Gastroesophageal sphincter (tissue), 4 donors: ENCODE measurements at regions not wholly inside any gene's neighbourhood (a gene's known extent, or its start where the extent isn't known, plus 50 kb on each side); places are given as distances from the start of the nearest gene placed in this dataset.

Experiments used
- ATAC-seq: fragments of 150-250 bp; one replicate; pipeline ENCODE4 v1.9.1; 2016; ENCODE audit warnings: mild to moderate bottlenecking, moderate library complexity
- H3K27ac ChIP-seq, 4 donors: fragments of 200-600 bp; sonication (generic) in 3 of 4; 1 replicate in 3 of 4; 2 replicates in 1 of 4; pipeline ENCODE4 v1.5.1; 2016 to 2019
- H3K27me3 ChIP-seq: fragments of 200-600 bp; sonication (generic); one replicate; pipeline ENCODE4 v1.5.1; 2019
- H3K36me3 ChIP-seq, 2 donors: fragments of 200-600 bp; sonication (generic); one replicate each; pipeline ENCODE4 v1.5.1; 2019; ENCODE audit warnings: control low read depth in 1 of 2
- H3K4me1 ChIP-seq, 3 donors: fragments of 200-600 bp; sonication (generic); 1 replicate in 2 of 3; 2 replicates in 1 of 3; pipeline ENCODE4 v1.5.1; 2016 to 2019; ENCODE audit warnings: control low read depth in 2 of 3
- H3K4me3 ChIP-seq, 2 donors: fragments of 200-600 bp; sonication (generic); one replicate each; pipeline ENCODE4 v1.5.1; 2019; ENCODE audit warnings: mild to moderate bottlenecking in 1 of 2, moderate library complexity in 1 of 2
- H3K9me3 ChIP-seq, 3 donors: fragments of 200-600 bp; sonication (generic); one replicate each; pipeline ENCODE4 v1.5.1; 2017 to 2019; ENCODE audit warnings: control low read depth in 2 of 3
- CTCF ChIP-seq, 4 experiments: fragments of 200-600 bp in 2 of 4; fragments of 450-650 bp in 2 of 4; sonication (generic) in 1 of 4; IDR thresholded peaks; one replicate each; pipeline ENCODE4 v1.5.1; 2017 to 2019; ENCODE audit warnings: antibody characterized with exemption in 4 of 4, mild to moderate bottlenecking in 2 of 4, moderate library complexity in 2 of 4
- EP300 ChIP-seq: sonication (generic); formaldehyde crosslinking; IDR thresholded peaks from one replicate; pipeline ENCODE4 v1.6.1; 2017; ENCODE audit warnings: antibody characterized with exemption, mild to moderate bottlenecking
- POLR2A ChIP-seq, 2 donors: fragments of 450-650 bp; IDR thresholded peaks; one replicate each; pipeline ENCODE4 v1.6.1; 2017; ENCODE audit warnings: antibody characterized with exemption in 2 of 2, mild to moderate bottlenecking in 2 of 2, moderate library complexity in 1 of 2
- POLR2AphosphoS5 ChIP-seq: sonication (generic); formaldehyde crosslinking; IDR thresholded peaks from one replicate; pipeline ENCODE4 v1.6.1; 2017; ENCODE audit warnings: antibody characterized with exemption
- WGBS, 2 donors: methylation state at CpG; one replicate each; pipeline ENCODE4 v1.1.5; 2018; ENCODE audit warnings: low coverage in 1 of 2; 5-methylcytosine and 5-hydroxymethylcytosine counted together

DNA sequence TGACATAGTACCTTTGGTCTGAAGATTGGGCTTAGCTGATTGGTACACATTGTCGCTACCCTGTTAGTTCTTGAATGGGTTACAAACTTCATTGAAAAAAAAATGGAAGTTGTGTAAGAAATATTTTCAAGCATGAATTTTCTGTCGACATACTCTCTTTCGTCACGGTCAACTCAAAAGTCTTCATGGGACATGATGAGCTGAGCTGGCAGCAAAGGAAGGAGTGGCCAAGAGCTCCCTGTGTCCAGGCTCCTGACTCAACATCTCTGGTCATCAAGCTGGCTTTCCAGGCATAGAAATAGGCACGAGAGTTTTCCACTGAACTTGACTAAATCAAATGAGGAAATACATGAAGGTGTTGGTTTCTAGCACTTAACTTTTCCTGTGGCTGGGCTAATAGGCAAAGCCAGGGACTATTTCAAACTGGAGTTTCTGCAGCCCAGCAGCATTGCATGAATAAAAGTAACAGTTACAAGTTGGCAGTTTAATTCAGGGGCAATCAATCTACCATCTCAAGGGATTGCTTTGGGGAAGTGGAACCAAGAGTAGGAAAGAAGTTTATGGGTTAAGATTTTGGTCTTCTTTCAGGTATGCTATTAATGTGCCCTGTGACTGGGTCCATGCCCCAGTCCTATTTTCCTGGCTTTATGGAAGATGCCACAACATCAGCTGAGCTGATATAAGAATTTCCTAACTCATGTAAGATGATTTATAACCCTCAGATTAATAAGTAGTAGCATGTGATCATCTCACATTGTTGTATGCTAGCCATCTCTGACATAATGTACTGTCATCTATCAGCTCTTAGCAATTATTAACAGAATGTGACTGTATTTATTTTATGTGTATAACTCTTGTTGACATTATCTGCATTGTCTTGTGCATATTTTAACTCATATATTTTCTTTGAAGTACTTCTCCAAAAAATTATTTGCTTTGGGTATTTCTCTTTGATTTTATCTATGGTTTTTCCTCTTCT lies 385.8 kb downstream of the DLEU7 start:
- H3K4me3 ChIP-seq: no peak overlapping the region
- no peaks in the 10 kb centered on the region for H3K27me3 ChIP-seq
- ATAC-seq: no peak
- H3K9me3 ChIP-seq: no peaks in the 10 kb centered on the region
- no peak overlapping the region for H3K27ac ChIP-seq
- H3K4me1 ChIP-seq: peaks cover 0 to 21% (median 3%) of the 10 kb centered on the region in 3 donors
- no peaks in the 10 kb centered on the region for H3K36me3 ChIP-seq
- TF ChIP-seq POLR2AphosphoS5 (no peak), POLR2A (IDR thresholded peaks at IDR 0.05) (no peak), CTCF (IDR thresholded peaks at IDR 0.05) (no peak), EP300 (no peak)
- WGBS, 2 donors: 73 to 86% methylated on average over 4 to 5 of the region's 5 CpGs

DNA sequence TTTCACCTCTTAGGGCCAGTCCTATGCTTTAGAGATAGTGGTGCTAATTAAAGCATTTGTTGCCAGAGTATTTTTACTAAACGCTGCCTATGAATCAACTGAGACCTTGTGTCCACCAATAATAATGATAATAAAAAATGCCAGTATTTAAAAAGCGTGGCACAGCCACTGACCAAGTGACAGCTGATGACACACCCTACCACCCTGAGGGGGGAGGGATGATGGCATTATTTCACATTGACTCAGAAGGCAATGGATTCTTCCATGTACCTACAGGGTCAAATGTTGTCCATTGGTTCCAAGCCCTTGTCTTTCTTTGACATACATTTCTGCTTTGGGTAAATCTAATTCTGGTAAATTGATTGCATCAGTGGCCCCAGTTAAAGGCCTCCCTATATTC lies 384.4 kb downstream of the DLEU7 start:
- ATAC-seq: no peak
- WGBS, 2 donors: 83 to 93% methylated on average over 2 of the region's 2 CpGs
- Histone ChIP-seq H3K9me3 (no peaks in the 10 kb centered on the region), H3K4me3 (no peak overlapping the region), H3K4me1 (peaks cover 0 to 10% (median 0%) of the 10 kb centered on the region in 3 donors), H3K27ac (no peak overlapping the region), H3K36me3 (no peaks in the 10 kb centered on the region), H3K27me3 (no peaks in the 10 kb centered on the region)
- no peak for TF ChIP-seq EP300
- TF ChIP-seq POLR2A (IDR thresholded peaks at IDR 0.05): no peak
- no peak for TF ChIP-seq POLR2AphosphoS5
- no peak for TF ChIP-seq CTCF (IDR thresholded peaks at IDR 0.05)

DNA sequence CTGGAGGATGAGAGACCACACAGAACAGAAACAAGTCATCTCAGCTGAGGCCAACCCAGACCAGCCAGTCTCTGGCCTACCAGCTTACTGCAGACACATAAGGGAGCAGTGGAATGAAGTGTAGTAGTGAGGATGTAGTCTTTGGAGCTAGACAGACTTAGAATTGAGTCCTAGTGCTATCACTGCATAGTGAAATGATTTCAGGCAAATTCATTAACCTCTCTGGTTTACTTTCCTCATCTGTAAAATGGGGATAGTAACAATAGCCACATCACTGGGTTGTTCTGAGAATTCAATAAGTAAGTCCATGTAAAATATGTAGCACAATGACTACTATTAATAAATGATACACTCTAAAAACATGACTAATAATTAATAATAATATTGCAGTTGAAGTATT lies 383.8 kb downstream of the DLEU7 start:
- no peaks in the 10 kb centered on the region for H3K9me3 ChIP-seq
- ATAC-seq: no peak
- peaks cover 0 to 6% (median 0%) of the 10 kb centered on the region in 3 donors for H3K4me1 ChIP-seq
- no peak overlapping the region for H3K4me3 ChIP-seq
- H3K27me3 ChIP-seq: no peaks in the 10 kb centered on the region
- H3K27ac ChIP-seq: no peak overlapping the region
- H3K36me3 ChIP-seq: no peaks in the 10 kb centered on the region
- no peak for TF ChIP-seq POLR2AphosphoS5
- no peak for TF ChIP-seq CTCF (IDR thresholded peaks at IDR 0.05)
- no peak for TF ChIP-seq POLR2A (IDR thresholded peaks at IDR 0.05)
- no peak for TF ChIP-seq EP300

DNA sequence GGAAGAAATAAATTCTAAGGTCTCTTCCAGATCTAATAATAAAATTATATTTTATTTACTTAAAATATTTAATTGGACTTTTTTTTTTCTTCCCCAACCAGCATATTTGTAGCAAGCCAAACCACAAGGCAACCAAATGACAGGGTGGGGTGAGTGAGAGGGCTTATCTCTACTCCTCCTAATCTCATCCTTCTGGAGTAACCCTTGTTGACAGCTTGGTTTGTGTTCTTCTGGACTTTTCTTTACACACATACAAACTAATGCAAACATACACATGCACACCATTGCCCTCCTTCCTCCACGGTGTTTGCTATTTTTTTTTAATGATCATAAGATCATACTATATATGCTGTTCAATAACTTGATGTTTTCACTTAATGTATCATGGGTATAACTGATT lies 383.1 kb downstream of the DLEU7 start:
- peaks cover 0 to 6% (median 0%) of the 10 kb centered on the region in 3 donors for H3K4me1 ChIP-seq
- H3K4me3 ChIP-seq: no peak overlapping the region
- H3K9me3 ChIP-seq: no peaks in the 10 kb centered on the region
- H3K36me3 ChIP-seq: no peaks in the 10 kb centered on the region
- no peaks in the 10 kb centered on the region for H3K27me3 ChIP-seq
- no peak overlapping the region for H3K27ac ChIP-seq
- WGBS, 2 donors: 60 to 70% methylated on average over 1 of the region's 1 CpG
- ATAC-seq: no peak
- TF ChIP-seq POLR2A (IDR thresholded peaks at IDR 0.05) (no peak), EP300 (no peak), POLR2AphosphoS5 (no peak), CTCF (IDR thresholded peaks at IDR 0.05) (no peak)

DNA sequence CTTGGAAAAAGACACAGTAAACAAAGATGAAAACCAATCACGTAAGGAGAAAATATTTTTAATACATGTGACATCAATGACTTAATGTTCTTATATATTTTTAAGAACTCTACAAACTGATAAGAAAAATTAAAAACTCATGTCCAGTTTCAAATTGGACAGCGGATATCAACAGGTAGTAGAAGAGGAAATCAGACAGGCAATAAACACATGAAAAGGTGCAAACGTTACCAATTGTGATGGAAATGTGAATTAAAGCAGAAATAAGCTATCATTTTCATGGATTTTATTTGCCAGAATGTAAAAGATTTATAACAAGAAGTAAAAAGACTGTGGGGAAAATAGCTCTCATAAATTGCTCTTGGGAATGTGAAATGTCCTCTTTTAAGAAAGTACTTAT lies 382.3 kb downstream of the DLEU7 start:
- Histone ChIP-seq H3K27ac (no peak overlapping the region), H3K27me3 (no peaks in the 10 kb centered on the region), H3K4me3 (no peak overlapping the region), H3K4me1 (peaks cover 0 to 3% (median 0%) of the 10 kb centered on the region in 3 donors), H3K9me3 (no peaks in the 10 kb centered on the region), H3K36me3 (no peaks in the 10 kb centered on the region)
- no peak for ATAC-seq
- no peak for TF ChIP-seq EP300
- no peak for TF ChIP-seq POLR2AphosphoS5
- WGBS, 2 donors: 81 to 85% methylated on average over 3 of the region's 3 CpGs
